A172 (cell line): ENCODE measurements at regions not wholly inside any gene's neighbourhood (a gene's known extent, or its start where the extent isn't known, plus 50 kb on each side); places are given as distances from the start of the nearest gene placed in this dataset.
"Not testable (repeated sequence)": the region's sequence is repeated elsewhere in the genome, so short reads cannot be mapped to it uniquely, and the experiment has no call there.

Experiments used
- DNase-seq: peaks from one replicate; pipeline ENCODE4 v3.0.0-alpha.2; 2015; ENCODE audit warnings: low spot score

DNA sequence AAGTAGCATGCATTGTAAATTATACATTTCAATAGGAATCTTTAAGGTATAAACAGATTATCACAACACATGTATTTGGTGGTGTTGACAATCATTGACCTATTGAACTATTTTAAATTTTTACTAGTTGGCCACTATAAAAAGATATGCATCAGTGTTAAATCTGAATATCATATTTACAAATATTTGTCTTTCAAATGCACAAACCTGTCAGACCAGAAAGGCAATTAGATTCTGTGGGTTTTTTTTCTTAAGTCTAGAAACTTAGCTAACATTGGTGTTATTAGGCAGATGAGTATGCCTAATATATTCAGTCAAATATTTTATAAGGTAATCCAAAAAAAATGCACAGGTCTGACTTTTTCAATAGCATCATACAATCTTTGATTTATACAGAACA is 241.4 kb upstream of the DGKB start:
- DNase-seq = no peak

DNA sequence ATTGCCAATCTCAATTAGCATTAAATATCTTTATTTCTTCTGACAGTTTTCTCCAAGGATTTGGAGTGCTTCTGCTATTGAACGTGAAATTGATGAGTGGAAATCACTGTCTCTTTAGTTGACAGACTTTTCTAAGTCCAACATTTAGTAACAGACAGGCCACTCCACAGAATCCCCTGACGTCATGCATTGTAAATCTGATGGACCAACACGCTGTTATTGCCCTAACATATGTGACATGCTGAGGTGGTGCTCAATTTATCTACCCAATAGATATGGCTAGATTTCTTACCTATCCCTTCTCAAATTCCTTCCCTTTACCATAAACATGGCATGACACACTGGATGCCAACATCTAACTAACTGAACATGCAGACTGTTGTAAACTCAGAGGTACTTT is 240.6 kb upstream of the DGKB start:
- no peak for DNase-seq

DNA sequence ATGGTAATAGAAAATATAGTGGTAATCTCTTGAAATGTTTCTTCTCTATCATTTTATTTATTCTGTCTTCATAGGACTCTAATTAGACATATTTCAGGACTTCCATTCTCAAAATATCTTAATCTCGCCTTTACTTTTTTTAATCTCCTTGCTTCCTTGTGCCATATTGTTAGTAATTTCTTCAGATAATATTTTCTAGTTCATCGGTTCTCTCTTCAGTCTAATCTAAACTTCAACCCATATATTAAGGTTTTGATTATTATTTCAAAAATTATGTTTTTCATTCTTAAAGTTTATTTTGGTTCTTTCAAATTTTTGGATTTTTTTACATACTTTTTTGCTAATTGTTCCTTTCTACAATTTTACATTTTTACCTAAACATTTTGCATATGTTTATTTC is 237.9 kb upstream of the DGKB start:
- no peak for DNase-seq

DNA sequence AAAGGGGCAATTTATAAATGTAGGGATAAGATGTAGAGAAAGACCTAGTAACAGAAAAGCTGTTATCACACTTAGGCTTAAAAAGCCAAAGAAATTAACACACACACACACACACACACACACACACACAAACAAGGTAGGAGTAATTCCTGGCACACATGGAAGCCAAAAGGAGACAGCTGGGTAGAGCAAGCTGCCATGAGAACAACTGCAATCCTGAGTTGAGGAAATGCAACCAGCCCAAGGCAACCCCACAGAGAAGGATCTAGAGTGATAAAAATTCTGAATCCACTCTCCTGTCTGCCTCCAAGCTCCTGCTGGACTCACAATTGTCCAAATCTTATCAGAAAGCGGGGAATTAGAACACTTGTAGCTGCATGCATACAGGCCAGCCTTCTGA is 229.1 kb upstream of the DGKB start:
- DNase-seq = no peak

DNA sequence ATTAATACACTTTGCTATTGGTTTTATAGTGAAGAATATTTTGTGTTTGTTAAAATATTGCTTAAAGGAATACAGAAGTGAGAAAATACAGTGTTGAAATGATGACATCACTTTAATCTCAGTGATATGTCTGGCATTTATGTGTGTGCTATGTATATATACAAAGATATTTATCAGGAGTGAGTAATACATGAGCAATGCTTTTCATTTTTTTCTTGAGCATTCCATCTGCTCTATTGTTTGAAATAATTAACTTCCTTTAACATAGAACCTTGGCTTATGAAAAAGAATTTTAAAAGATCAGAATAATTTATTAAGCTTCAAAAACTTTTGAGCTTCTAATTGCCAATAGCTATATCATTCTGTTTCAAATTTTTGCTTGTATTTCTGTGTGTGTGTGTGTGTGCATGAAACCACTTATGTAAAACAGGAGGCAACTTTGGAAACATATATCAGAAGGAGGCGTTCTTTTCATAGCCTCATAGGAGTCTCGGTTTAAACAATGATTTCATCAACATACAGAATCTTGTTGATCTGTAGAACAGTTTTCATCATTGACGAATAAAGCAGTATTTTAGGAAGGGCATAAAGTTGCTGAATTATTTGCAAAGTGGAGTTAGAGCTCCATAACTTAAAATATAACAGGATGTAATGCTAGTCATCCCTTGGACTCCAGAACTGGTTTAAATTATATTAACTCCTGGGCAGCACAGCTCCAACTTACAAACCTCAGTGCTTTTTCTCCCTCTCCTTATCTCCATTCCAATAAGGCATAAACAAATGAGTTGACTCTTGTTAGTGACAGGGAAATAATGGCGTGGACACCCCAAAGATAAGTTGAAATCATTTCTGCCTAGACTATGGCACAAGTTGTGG is 228.4 kb upstream of the DGKB start:
- peak; percentile 75 for DNase-seq

DNA sequence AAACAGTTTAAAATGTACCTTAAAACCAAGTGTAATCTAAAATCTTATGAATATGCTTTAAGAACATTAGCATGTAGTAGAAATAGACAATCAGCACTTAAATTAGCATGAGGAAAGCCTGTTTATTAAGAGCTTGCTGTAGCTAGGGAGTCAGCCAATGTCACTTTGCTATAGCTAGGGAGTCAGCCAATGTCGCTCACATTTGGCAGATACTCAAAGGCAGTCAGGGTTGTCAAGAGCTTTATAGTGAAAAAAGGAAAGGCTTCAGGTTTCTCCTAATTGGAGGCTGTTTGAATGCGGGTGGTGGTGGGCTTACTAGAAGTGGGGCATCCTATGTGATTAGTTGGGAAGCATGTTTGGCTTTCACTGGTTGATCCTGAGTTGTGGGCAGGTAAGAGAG is 226.2 kb upstream of the DGKB start:
- no peak for DNase-seq

DNA sequence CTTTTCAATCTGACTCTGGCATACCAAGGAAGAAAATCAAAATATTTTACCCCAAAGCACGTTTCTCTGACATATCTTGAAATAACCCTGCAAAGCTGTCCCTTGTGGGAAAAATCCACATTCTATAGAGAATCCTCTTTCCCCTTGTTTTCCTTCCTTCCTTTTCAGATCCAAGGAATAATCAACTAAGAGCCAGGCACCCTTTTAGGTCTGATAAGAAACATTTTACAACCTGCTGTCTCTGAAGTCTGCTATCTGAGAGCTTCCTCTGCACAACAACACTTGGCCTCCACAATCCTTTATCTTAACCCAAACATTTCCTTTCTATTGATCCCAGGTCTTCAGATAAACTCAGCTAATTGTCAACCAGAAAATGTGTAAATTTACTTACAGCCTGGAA is 224.1 kb upstream of the DGKB start:
- not testable (repeated sequence) for DNase-seq

DNA sequence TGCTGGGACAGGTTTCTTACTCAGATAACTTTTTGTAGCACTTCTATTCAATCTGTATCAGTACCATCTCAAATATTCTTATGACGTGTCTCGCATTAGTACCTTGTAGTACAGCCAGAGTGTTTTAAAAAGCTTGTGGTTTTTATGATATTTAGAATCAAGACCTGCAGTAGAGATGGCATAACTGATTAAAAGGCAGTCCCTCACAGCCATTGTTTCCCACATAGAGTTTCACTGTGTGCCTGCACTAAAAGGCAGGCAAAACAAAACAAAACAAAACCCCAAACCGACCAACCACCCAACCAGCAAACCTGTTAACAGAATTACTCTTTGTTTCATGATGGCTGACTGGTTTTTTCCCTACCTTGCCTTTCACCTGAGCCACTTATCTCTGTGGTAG is 221.3 kb upstream of the DGKB start:
- DNase-seq = no peak

DNA sequence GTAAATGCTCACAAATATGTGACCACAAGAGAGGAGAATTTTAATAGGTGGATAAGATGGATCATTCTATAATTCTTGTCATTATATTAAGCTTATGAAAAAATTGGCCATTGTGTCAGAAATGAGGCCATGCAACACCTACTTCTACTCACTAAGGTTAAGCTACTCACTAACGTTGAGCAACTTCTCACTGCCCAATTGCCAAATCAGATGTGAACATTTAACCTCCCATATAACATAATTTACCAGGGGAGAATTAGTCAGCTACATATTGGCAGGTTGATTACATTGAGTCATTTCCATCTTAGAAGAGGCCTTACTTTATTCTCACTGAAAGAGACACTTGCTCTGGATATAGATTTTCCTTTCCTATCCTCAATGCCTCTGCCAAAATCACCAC is 211.2 kb upstream of the DGKB start:
- DNase-seq = no peak

DNA sequence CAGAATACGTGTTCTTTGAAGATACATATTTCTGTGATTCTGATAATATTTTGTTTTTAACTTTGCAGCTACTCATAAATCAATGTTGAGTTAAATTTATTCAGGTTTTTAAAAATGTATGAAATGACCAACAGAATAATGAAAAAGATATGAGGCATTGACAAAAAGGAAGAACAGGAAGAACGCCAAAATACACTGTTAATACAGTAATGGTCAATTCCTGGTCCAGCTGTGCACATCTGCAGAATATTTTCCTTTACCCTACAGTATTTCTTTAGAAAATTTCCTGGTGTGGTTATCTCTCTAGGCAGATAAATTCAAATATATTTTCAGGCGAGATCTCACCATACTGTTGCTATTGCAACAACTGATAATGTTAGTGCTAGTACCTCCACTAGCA is 203.2 kb upstream of the DGKB start:
- DNase-seq = no peak

DNA sequence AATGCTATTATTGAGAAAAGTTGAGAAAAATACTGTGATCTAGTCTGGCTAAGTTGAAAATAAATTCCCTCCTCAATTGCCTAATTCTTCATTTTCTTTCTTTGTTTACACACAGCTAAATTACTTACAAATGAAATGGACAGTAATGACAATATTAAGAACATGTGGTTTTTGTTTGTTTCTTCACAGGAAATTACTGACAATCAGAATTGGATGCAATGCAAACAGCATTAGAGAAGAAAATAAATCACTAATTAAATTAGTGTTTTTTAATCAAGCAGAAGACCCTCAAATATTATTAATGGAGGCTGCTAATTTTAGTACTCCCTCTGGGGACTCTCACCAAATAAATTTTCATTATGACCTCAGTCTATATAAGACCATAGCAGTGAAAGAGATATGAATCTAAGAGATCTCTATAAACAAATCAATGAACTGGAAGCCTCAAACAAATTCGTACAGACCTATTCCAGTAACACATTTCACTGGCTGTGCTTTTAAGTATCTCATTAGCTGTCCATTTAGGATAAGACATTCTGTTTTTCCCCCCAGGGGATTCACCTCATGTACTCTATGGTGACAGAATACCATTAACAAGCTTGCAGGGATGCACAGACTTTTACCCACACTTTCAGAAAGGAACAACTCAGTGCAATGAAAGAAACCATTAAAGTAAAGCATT is 202.0 kb upstream of the DGKB start:
- DNase-seq = no peak

DNA sequence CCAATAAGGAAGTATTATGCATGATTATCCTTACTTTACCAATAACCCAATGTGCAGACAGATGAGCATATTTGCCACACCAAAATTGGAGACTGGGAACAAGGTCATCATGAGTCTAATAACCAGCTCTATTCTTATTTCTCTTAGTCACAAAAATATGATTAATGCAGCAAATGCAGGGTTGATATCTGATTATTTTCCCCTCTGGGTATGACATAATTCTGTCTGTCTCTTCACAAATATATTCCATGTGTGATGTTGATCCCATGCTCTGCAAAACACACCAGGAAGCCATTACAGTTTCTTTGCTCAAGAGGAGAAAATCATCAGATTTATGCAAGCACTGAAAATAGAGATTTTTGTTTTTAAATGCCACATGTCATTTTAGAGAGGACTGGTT is 196.5 kb upstream of the DGKB start:
- DNase-seq = no peak

DNA sequence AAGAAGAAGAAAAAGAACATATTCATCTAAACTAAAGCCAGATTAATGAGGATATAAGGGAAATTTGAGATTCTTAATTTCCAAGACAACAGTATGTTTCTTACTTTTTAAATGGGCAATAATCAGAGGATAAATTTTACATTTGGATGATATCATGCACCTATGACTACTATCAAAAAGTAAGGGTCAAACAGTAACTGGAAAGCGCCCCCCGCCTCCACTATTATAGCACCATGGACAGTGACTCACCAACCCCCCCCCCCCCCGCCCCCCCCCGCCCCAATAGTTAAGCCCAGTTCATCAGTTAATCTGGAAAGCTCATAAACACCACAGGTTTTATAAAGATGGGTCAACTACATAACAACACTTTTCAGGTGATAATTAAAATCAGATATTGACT is 194.3 kb upstream of the DGKB start:
- no peak for DNase-seq

DNA sequence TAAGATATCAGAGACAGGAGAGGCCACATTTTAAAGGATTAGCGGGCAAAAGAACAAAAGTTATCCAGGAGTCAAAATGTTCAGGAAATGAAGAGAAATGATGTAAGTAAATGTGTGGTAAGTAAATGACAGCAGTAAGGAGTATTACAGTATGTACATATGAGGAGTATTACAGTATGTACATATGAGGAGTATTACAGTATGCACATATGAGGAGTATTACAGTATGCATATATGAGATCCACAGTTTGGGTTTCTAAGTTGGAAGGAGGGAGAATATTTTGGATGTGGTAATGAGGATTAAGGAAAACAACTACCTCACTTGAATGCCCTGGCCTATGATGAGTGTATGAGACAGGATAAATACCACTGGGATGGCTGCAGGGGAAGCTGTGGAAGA is 192.4 kb upstream of the DGKB start:
- no peak for DNase-seq

DNA sequence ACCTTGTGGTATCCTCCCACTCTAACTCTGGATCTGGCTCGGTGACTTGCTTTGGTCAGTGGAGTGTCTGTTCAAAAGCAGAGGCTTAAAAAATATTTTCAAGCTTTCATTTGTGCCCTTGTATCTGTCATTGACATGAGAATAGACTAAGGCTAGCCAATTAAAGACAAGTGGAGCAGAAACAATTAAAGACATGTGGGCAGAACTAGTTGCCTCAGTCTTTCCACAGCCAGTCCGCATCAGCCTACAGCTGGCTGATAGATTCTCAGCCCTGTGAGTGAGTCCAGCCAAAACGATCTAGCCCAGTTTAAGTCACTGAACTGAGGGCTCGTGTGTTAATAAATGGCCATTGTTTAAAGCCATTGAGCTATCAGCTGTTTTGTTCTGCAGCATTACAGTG is 185.2 kb upstream of the DGKB start:
- DNase-seq = no peak

DNA sequence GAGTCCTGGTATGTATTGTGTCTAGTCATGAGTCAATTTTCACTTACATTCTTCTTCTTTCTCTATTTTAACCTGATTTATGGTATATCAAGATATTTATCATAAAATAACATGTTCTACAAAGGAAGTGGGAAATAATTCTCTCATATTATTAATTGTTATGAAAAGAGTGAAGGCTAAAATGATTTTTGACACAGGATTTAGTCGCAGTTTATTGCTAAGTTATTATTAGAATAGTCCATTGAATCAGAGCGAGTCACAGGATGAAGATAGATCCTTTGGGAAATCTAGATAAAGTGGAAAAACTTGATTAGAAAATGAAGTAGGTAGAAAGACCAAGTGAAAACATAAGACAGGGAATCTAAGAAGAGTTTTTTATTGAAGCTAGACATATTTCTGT is 184.3 kb upstream of the DGKB start:
- DNase-seq = no peak

DNA sequence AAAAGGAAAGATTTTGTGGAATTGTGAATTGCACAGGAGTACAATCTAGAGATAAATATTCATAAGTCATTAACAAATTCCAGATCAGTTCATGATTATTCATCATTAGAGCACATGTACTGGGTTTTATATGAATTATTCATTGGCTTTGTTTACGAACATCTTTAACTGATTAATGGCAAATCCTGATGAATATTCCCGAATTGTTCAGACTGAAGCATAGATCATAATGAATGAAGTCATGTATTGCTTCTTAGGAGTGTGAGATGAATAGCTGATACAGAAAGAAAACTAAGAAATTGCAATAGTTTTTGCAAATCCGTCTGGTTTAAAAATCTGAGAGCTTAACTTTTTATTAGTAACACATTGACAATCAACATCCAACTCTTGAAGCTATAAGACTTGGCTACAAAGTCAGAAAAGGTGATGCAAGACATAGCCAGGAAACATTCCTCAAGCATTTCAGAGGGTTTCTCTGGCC is 183.6 kb upstream of the DGKB start:
- no peak for DNase-seq

DNA sequence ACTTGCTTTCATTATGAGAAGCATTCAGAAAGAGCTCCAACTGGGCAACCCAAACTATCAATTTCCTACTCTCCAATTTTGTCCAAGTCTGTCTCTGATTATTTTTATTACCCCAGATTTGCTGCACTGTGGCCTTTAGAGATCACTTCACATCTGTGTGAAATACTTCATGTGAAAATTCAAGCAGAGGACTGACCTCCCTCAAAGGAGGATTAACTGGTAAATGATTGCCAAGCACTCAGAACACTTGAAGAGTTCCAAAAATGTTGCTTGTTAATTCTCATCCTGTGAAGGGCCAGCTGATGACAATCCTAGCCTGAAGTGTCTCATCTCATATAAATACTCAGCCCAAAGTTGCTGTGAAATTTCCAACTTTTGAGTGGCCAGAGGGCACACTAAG is 182.8 kb upstream of the DGKB start:
- no peak for DNase-seq

DNA sequence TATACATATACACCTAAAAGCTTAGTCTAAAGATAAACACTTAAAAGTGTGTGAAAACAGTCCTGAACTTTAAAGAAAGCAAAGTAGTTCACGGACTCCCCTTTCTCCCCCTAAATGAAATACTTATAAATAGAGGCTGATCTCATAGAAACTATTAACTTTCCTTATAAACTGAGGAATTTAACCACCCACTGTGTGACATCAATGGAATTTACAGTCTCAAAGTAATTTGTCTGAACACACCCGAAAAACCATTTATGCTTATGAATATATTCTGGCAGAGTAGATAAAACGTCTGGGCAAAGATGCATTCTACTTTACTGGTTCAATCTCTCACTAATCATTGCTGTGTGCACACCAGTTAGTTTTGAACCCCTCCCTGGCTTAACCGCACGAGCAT is 181.8 kb upstream of the DGKB start:
- DNase-seq = peak; percentile 14

DNA sequence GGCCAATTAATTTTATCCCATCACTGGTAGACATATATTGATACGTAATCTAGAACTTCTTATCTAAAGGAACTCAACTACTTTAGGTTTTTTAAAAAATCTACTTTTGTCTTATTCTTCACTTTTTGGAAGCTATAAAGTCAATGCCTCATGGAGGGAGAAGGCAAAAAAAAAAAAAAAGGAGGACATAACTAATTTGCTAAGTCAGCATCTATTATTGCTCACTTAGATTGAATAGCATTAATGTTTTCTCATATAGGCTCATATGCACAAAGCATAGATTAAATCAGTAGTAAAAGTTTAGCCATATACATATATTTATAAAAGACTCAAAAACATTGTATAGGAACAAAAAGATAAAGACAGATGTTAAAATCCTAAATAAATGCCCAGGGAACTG is 179.3 kb upstream of the DGKB start:
- no peak for DNase-seq

DNA sequence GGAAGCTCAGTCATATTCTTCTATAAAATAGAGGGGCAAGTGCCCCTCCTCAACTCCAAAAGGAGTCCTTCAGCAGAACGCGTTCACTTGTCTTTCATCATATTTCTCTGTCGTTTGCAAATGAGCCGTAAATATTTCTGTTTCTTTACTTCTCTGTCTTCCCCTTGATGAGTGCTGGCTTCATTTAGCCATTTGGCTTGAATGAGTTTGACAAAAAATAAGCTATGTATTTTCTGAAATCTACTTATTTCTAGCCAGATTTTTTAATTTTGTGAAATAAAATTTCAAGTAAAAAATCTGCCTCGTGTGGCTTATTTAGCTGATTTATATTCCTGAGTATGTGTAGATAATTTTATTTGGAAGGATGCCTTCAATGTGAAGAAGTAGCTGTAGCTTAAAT is 170.8 kb upstream of the DGKB start:
- DNase-seq = no peak

DNA sequence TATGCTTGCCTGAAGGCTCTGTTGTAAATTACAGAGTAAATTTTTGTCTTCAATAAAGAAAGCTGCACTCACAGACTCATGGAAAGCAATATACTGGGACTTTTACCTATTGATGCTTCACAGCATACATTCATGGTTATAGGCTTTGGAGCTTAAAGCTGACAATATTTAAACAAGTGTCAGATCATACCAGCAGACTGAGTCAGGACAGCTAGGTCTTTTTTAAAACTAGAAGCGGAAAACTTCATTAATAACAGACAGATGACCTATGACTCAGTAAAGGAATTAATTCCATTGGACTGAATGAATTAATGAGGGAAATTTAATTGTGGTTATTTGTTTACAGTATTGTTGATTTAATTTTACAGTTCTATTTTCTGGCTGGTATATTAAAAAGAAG is 165.8 kb upstream of the DGKB start:
- DNase-seq = no peak

DNA sequence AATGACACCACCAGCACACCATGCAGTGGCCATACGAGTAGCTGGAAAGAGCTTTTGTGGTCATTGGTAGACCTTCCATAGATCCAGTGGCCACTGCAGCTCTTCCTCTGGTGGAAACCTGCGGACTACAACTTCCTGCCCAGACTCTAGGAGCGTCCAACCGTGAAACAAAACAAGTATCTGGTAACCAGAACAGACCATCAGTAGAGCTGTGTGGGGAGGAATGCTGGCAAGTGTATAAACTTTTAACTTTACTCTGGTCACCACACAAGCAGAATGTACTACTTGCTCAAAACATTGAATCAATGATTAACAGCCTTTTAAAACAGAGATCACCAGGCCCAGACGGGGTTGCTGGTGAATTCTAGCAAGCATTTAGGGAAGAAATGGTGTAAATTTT is 154.7 kb upstream of the DGKB start:
- DNase-seq = no peak

DNA sequence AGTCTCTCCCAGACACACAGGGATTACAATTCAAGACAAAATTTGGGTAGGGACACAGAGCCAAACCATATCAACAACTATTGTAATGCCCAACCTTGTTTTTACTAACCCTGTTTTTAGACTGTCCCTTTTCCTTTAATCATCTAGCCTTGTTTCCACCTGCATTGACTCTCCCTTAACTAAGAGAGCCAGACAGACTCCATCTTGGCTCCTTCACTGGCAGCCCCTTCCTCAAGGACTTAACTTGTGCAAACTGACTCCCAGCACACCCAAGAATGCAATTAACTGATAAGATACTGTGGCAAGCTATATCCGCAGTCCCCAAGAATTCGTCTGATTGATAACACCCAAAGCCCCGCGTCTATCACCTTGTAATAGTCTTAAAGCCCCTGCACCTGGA is 151.8 kb upstream of the DGKB start:
- not testable (repeated sequence) for DNase-seq
